HL-60 (cell line): ENCODE measurements at regions not wholly inside any gene's neighbourhood (a gene's known extent, or its start where the extent isn't known, plus 50 kb on each side); places are given as distances from the start of the nearest gene placed in this dataset.
A peak's percentile ranks its signal among the peaks of the same experiment; 100 is the strongest.

ENCODE experiments used
- DNase-seq, 2 experiments: peaks; one replicate each; pipeline ENCODE4 v3.0.0-alpha.2; 2010 to 2020; ENCODE audit warnings: low read depth in 1 of 2, low spot score in 1 of 2
- H3K27ac ChIP-seq: fragments of 250-450 bp; sonication (Bioruptor Pico); replicated peaks from 2 replicates; pipeline ENCODE4 v1.5.1; 2020; ENCODE audit warnings: mild to moderate bottlenecking, moderate library complexity
- H3K27me3 ChIP-seq: fragments of 250-450 bp; sonication (Bioruptor Pico); 2 replicates; pipeline ENCODE4 v1.5.1; 2021; ENCODE audit warnings: mild to moderate bottlenecking, moderate library complexity; ENCODE audit not compliant: insufficient read depth, poor library complexity, severe bottlenecking
- H3K4me3 ChIP-seq: replicated peaks from 2 replicates; pipeline ENCODE4 v1.5.1; 2011; ENCODE audit warnings: mild to moderate bottlenecking, control low read depth, low read length; ENCODE audit not compliant: insufficient read depth
- GABPA ChIP-seq: IDR thresholded peaks from 2 replicates; pipeline ENCODE4 v1.6.1; 2012; ENCODE audit warnings: low read depth
- POLR2AphosphoS5 ChIP-seq: IDR thresholded peaks from 2 replicates; pipeline ENCODE4 v1.6.1; 2012; ENCODE audit warnings: low read depth
- SPI1 ChIP-seq: IDR thresholded peaks from 2 replicates; pipeline ENCODE4 v1.6.1; 2012; ENCODE audit warnings: low read depth, mild to moderate bottlenecking, borderline replicate concordance
- TF ChIP-seq, protein P1 (sequence below): IDR thresholded peaks from one replicate; pipeline ENCODE4 v1.5.1; 2011; ENCODE audit warnings: low read length, control low read depth, inconsistent platforms; ENCODE audit not compliant: insufficient read depth
- TF ChIP-seq, protein P2 (sequence below): IDR thresholded peaks from 2 replicates; pipeline ENCODE4 v1.6.1; 2012; ENCODE audit warnings: low read depth; ENCODE audit not compliant: insufficient replicate concordance

DNA sequence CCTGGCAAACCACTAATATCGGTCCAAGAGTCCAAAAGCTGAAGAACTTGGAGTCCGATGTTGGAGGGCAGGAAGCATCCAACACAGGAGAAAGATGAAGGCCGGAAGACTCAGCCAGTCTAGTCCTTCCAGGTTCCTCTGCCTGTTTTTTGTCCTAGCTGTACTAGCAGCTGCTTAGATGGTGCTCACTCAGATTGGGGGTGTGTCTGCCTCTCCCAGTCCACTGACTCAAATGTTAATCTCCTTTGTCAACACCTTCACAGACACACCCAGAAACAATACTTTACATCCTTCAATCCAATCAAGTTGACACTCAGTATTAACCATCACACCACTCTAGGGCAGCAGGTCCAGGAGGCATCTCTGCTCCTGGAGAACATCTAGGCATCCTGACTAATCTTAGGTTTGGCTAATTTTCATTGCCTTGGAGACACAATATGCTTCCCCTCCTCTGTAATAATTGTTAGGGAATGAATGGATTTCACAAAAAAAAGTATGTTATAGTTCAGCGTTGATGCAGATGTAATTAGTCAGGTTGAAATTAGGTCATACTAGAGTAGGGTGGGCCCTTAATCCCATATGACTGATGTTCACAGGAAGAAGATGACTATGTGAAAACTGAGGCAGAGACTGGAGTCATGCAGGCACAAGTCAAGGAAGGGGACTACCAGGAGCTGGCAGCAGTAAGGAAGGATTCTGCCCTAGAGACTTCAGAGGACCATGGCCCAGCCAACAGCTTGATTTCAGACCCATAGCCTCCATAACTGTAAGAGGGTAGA lies 183.4 kb downstream of the RBM26 start:
- TF ChIP-seq POLR2AphosphoS5 (no peak), SPI1 (no peak), GABPA (no peak)
- TF ChIP-seq, protein P1, sequence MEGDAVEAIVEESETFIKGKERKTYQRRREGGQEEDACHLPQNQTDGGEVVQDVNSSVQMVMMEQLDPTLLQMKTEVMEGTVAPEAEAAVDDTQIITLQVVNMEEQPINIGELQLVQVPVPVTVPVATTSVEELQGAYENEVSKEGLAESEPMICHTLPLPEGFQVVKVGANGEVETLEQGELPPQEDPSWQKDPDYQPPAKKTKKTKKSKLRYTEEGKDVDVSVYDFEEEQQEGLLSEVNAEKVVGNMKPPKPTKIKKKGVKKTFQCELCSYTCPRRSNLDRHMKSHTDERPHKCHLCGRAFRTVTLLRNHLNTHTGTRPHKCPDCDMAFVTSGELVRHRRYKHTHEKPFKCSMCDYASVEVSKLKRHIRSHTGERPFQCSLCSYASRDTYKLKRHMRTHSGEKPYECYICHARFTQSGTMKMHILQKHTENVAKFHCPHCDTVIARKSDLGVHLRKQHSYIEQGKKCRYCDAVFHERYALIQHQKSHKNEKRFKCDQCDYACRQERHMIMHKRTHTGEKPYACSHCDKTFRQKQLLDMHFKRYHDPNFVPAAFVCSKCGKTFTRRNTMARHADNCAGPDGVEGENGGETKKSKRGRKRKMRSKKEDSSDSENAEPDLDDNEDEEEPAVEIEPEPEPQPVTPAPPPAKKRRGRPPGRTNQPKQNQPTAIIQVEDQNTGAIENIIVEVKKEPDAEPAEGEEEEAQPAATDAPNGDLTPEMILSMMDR, result no peak
- TF ChIP-seq, protein P2, sequence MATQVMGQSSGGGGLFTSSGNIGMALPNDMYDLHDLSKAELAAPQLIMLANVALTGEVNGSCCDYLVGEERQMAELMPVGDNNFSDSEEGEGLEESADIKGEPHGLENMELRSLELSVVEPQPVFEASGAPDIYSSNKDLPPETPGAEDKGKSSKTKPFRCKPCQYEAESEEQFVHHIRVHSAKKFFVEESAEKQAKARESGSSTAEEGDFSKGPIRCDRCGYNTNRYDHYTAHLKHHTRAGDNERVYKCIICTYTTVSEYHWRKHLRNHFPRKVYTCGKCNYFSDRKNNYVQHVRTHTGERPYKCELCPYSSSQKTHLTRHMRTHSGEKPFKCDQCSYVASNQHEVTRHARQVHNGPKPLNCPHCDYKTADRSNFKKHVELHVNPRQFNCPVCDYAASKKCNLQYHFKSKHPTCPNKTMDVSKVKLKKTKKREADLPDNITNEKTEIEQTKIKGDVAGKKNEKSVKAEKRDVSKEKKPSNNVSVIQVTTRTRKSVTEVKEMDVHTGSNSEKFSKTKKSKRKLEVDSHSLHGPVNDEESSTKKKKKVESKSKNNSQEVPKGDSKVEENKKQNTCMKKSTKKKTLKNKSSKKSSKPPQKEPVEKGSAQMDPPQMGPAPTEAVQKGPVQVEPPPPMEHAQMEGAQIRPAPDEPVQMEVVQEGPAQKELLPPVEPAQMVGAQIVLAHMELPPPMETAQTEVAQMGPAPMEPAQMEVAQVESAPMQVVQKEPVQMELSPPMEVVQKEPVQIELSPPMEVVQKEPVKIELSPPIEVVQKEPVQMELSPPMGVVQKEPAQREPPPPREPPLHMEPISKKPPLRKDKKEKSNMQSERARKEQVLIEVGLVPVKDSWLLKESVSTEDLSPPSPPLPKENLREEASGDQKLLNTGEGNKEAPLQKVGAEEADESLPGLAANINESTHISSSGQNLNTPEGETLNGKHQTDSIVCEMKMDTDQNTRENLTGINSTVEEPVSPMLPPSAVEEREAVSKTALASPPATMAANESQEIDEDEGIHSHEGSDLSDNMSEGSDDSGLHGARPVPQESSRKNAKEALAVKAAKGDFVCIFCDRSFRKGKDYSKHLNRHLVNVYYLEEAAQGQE, result no peak
- Histone ChIP-seq H3K27ac (no peak overlapping the region), H3K4me3 (no peak overlapping the region), H3K27me3 (no peaks in the 10 kb centered on the region)
- DNase-seq, result no peak

DNA sequence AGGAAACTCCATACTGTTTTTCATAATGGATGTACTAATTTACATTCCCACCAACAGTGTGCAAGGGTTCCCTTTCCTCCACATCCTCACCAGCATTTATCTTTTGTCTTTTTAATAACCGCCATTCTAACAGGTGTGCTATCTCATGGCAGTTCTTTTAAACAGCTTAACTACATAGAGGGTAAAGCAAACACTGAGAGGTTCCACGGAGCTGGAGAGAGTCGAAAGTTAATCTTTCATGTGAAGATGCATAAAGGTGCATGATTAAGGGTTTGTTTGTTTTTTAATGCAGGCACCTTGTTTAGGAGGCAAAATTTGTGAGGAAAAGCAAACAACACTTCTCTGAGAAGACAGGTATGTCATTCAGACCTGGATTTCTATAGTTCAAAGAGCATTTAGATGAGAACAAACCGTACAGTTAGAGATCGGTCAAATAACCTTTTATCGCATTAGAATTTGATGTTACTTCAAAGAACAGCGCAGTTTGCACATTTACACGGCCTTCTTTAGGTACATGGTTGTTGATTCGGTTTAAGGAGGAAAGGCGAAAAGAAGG lies 193.9 kb downstream of the RBM26 start:
- TF ChIP-seq POLR2AphosphoS5, result no peak
- TF ChIP-seq SPI1, result no peak
- TF ChIP-seq, protein P1, result no peak
- TF ChIP-seq, protein P2, result no peak
- no peak for TF ChIP-seq GABPA
- Histone ChIP-seq H3K27me3 (no peaks in the 10 kb centered on the region), H3K4me3 (no peak overlapping the region), H3K27ac (no peak overlapping the region)
- no peak for DNase-seq

DNA sequence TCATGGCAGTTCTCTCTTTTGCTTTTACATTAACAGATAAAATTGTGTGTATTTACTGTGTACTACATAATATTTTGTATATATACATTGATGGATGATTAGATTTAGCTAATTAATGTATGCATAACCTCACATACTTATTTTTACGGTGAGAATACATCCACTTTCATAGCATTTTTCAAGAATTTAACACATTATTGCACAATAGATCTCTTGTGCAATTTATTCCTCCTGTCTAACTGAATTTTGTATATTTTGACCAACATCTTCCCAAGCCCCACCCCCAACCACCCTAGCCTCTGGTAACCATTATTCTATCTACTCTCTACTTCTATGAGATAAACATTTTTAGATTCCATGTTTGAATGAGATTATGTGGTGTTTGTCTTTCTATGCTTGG lies 194.7 kb downstream of the RBM26 start:
- TF ChIP-seq POLR2AphosphoS5 (no peak), SPI1 (no peak), GABPA (no peak)
- TF ChIP-seq, protein P1, result no peak
- TF ChIP-seq, protein P2, result no peak
- Histone ChIP-seq H3K27ac (no peak overlapping the region), H3K4me3 (no peak overlapping the region), H3K27me3 (no peaks in the 10 kb centered on the region)
- peak in 1 of 2 experiments; percentile 52 for DNase-seq
